OCI-LY1 (cell line): ENCODE measurements at regions not wholly inside any gene's neighbourhood (a gene's known extent, or its start where the extent isn't known, plus 50 kb on each side); places are given as distances from the start of the nearest gene placed in this dataset.
"Not testable (repeated sequence)": the region's sequence is repeated elsewhere in the genome, so short reads cannot be mapped to it uniquely, and the experiment has no call there.

Source experiments
- H2AFZ ChIP-seq: fragments of 200-600 bp; sonication (generic), shearing (Covaris generic); 2 replicates; pipeline ENCODE4 v1.6.0; 2014; ENCODE audit warnings: antibody characterized with exemption, mild to moderate bottlenecking, low read length
- H3F3A ChIP-seq: fragments of 200-600 bp; sonication (generic), shearing (Covaris generic); 2 replicates; pipeline ENCODE4 v1.6.0; 2014; ENCODE audit warnings: mild to moderate bottlenecking, antibody characterized with exemption, low read length, moderate library complexity; ENCODE audit not compliant: insufficient read depth
- H3K27ac ChIP-seq: fragments of 200-600 bp; sonication (generic); 2 replicates; pipeline ENCODE4 v1.5.1; 2014; ENCODE audit warnings: low read length, mixed run types, mild to moderate bottlenecking, low read depth; ENCODE audit not compliant: poor library complexity, severe bottlenecking
- H3K27me3 ChIP-seq: fragments of 200-600 bp; sonication (generic); 2 replicates; pipeline ENCODE4 v1.6.0; 2014; ENCODE audit warnings: antibody characterized with exemption, mild to moderate bottlenecking, low read length, moderate library complexity; ENCODE audit not compliant: insufficient read depth
- H3K36me3 ChIP-seq: fragments of 200-600 bp; sonication (generic); 2 replicates; pipeline ENCODE4 v1.6.1; 2014; ENCODE audit warnings: mild to moderate bottlenecking, antibody characterized with exemption, low read length, moderate library complexity, mixed read lengths; ENCODE audit not compliant: insufficient read depth
- H3K4me1 ChIP-seq: fragments of 200-600 bp; sonication (generic); 2 replicates; pipeline ENCODE4 v1.5.1; 2014; ENCODE audit warnings: mild to moderate bottlenecking, low read length, moderate library complexity; ENCODE audit not compliant: insufficient read depth, severe bottlenecking
- H3K4me2 ChIP-seq: fragments of 200-600 bp; sonication (generic), shearing (Covaris generic); 2 replicates; pipeline ENCODE4 v1.6.1; 2014; ENCODE audit warnings: low read length
- H3K4me3 ChIP-seq: fragments of 200-600 bp; sonication (generic); 2 replicates; pipeline ENCODE4 v1.5.1; 2014; ENCODE audit warnings: low read length, low read depth, mild to moderate bottlenecking, mixed read lengths; ENCODE audit not compliant: poor library complexity, severe bottlenecking
- H3K79me2 ChIP-seq: fragments of 200-600 bp; shearing (Covaris generic); 2 replicates; pipeline ENCODE4 v1.6.1; 2016; ENCODE audit warnings: mixed run types, low read length, mixed read lengths; ENCODE audit not compliant: insufficient read depth
- H3K9ac ChIP-seq: fragments of 200-600 bp; sonication (generic), shearing (Covaris generic); 2 replicates; pipeline ENCODE4 v1.6.1; 2014; ENCODE audit warnings: mild to moderate bottlenecking, low read length, mixed read lengths
- H3K9me2 ChIP-seq: fragments of 200-600 bp; sonication (generic), shearing (Covaris generic); 2 replicates; pipeline ENCODE4 v1.6.1; 2014; ENCODE audit warnings: low read depth, mild to moderate bottlenecking, low read length, mixed read lengths
- H3K9me3 ChIP-seq: fragments of 200-600 bp; shearing (Covaris generic); 2 replicates; pipeline ENCODE4 v1.6.1; 2014; ENCODE audit warnings: low read length, mixed read lengths
- H4K20me1 ChIP-seq: fragments of 200-600 bp; sonication (generic), shearing (Covaris generic); 2 replicates; pipeline ENCODE4 v1.6.0; 2016; ENCODE audit warnings: mild to moderate bottlenecking, low read length; ENCODE audit not compliant: insufficient read depth
- CTCF ChIP-seq: fragments of 200-600 bp; sonication (generic), shearing (Covaris generic); IDR thresholded peaks from 2 replicates; pipeline ENCODE4 v1.5.1; 2017; ENCODE audit warnings: mild to moderate bottlenecking, antibody characterized with exemption, low read length, moderate library complexity, mixed read lengths
- EZH2 ChIP-seq: fragments of 200-600 bp; sonication (generic), shearing (Covaris generic); IDR thresholded peaks from 2 replicates; pipeline ENCODE4 v1.8.0; 2017; ENCODE audit warnings: borderline replicate concordance, mixed run types, mild to moderate bottlenecking, antibody characterized with exemption, low read length, moderate library complexity, mixed read lengths

GRCh38 chr21:18743531-18743930 is 339.9 kb upstream of the TMPRSS15 start:
- Histone ChIP-seq H3K4me1 (no peaks in the 10 kb centered on the region), H3K4me2 (no peak overlapping the region), H3K79me2 (no peaks in the 10 kb centered on the region), H2AFZ (no peak overlapping the region), H3K9me3 (no peaks in the 10 kb centered on the region), H4K20me1 (no peaks in the 10 kb centered on the region), H3K4me3 (no peak overlapping the region), H3K27ac (no peak overlapping the region), H3K27me3 (no peaks in the 10 kb centered on the region), H3K9me2 (no peaks in the 10 kb centered on the region), H3K36me3 (no peaks in the 10 kb centered on the region), H3F3A (no peaks in the 10 kb centered on the region), H3K9ac (no peak overlapping the region)
- TF ChIP-seq EZH2 (no peak), CTCF (no peak)

- Histone ChIP-seq H3F3A (no peaks in the 10 kb centered on the region), H2AFZ (no peak overlapping the region), H3K4me1 (no peaks in the 10 kb centered on the region), H3K27me3 (no peaks in the 10 kb centered on the region), H3K4me2 (no peak overlapping the region), H3K4me3 (no peak overlapping the region), H4K20me1 (no peaks in the 10 kb centered on the region), H3K36me3 (no peaks in the 10 kb centered on the region), H3K9me2 (no peaks in the 10 kb centered on the region), H3K27ac (no peak overlapping the region), H3K9me3 (no peaks in the 10 kb centered on the region), H3K9ac (no peak overlapping the region), H3K79me2 (no peaks in the 10 kb centered on the region)
- TF ChIP-seq EZH2 (no peak), CTCF (no peak)
These were observed 341.3 kb upstream of the TMPRSS15 start for GRCh38 chr21:18744840-18745239.

GRCh38 chr21:18752894-18753293 is 349.3 kb upstream of the TMPRSS15 start:
- H3K27me3 ChIP-seq, H3K36me3 ChIP-seq, H3K9ac ChIP-seq, H3K9me3 ChIP-seq, H3K4me1 ChIP-seq, H3K4me2 ChIP-seq, H4K20me1 ChIP-seq, H3K9me2 ChIP-seq, H3K4me3 ChIP-seq, H3K79me2 ChIP-seq, H2AFZ ChIP-seq, H3F3A ChIP-seq, H3K27ac ChIP-seq: not testable (repeated sequence)

- H3K79me2 ChIP-seq, H3K4me2 ChIP-seq, H4K20me1 ChIP-seq, H2AFZ ChIP-seq, H3K36me3 ChIP-seq, H3K4me3 ChIP-seq, H3K27me3 ChIP-seq, H3F3A ChIP-seq, H3K4me1 ChIP-seq, H3K9me3 ChIP-seq, H3K27ac ChIP-seq, H3K9ac ChIP-seq, H3K9me2 ChIP-seq: not testable (repeated sequence)
These were observed 352.7 kb upstream of the TMPRSS15 start for GRCh38 chr21:18756272-18756671.
